HG03457 (cell line): ENCODE measurements at regions not wholly inside any gene's neighbourhood (a gene's known extent, or its start where the extent isn't known, plus 50 kb on each side); places are given as distances from the start of the nearest gene placed in this dataset.
"Not testable (repeated sequence)": the region's sequence is repeated elsewhere in the genome, so short reads cannot be mapped to it uniquely, and the experiment has no call there.

Experiments used
- ATAC-seq: cut with Tn5 transposase; IDR thresholded peaks from one replicate; pipeline ENCODE4 v1.9.1; 2021; ENCODE audit warnings: moderate number of reproducible peaks; ENCODE audit not compliant: unreplicated experiment

DNA sequence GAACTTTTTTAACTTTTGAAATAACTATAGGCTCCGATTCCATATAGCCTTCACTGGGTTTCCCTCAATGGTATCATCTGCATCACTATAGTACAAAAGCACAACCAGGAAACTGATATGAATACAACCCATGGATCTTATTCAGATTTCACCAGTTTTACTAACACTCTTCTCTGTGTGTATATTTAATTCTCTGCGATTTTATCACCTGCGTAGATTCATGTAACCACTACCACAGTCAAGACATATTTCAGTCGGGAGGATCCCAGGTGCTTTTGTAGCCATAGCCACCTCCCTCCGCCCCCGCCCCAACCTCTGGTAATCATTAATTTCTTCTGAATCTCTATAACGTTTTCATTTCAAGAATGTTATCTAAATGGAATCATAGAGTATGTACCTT is 82.8 kb upstream of the C7orf33 start:
- no peak for ATAC-seq

DNA sequence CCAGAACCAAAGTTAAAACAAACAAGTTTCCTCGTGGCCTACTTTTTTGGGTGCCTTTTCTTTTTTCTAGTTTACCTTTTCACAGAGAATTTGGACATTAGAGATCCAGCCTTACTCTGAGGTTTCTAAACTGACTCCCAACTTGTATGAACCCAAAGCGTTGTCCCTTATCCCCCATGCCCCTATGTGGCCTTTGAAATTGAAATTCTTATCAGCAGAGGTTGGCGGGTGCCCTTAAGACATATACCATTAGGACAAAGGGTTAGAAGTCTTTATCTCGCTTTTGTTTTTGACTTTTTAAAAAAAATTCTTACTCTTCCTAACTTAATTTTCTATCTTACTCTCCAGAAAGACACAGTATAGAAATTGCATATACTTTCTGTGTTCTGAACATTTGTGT is 76.3 kb upstream of the C7orf33 start:
- ATAC-seq = no peak

DNA sequence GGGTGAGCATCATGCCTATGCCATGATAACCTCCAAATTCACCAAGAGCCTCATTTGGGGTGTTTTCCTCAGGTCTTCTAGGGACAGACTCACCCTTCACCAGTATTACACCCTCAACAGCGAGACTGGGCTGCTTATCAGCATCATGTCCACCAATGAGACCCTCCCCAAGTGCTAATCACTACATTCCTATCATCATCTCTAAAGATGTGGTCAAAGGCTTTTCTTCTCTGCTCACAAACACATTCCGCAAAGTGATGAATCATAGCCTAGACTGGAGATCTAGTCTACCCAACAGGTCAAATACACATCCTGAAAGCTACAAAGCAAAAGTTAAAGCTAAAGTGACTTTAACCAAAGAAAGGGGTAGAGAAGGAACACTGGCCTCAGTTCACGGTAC is 75.3 kb upstream of the C7orf33 start:
- no peak for ATAC-seq

DNA sequence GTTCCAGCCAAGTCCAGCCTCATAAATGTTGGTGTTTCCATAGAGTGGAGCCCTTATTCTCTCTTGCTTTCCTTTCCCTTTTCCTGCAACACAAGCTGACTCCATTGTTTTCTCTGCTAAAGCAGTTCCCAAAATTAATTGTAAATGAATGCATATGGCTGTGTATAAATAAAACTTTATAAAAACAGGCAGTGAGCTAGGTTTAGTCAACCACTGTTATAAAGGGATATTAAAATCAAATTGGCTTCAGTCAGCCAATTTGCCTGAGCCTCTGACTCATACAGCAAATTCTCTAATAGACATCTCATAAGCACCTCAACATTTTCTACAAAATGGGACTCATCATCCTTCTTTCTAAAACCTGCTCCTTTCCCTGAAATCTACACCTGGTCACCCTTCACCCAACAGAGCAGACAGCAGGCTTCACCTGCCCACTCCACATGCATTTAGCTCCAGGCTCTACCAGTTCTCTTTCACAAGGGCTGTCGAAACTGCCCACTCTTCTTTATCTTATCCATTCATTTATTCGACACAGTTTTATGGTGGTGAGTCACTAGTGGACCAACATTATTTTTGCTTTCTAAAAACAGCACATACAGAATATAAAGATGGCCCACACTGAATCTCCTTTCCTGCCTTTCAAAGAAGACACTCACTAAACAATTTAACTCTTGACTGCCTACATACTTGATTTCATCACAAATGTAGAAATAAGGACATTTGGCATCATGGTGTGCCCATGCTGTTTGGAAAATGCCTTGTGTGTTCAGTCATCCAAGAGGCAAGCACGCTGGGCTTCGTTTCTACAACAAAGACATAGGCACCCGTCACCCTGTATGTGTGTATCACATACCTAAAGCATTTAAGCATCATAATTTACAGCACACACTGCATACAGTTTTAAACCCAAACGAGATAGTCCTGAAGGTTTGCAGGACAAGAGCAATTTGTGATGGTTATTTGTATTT is 74.6 kb upstream of the C7orf33 start:
- ATAC-seq = no peak

DNA sequence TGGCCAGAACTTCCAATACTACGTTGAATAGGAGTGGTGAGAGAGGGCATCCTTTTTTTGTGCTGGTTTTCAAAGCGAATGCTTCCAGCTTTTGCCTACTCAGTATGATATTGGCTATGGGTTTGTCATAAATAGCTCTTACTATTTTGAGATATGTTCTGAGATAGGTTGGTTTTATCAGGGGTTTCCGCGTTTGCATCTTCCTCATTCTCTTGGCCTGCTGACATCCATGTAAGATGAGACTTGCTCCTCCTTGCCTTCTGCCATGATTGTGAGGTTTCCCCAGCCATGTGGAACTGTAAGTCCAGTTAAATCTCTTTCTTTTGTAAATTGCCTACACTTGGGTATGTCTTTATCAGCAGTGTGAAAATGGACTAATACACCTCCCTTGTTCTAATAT is 71.2 kb upstream of the C7orf33 start:
- ATAC-seq = not testable (repeated sequence)

DNA sequence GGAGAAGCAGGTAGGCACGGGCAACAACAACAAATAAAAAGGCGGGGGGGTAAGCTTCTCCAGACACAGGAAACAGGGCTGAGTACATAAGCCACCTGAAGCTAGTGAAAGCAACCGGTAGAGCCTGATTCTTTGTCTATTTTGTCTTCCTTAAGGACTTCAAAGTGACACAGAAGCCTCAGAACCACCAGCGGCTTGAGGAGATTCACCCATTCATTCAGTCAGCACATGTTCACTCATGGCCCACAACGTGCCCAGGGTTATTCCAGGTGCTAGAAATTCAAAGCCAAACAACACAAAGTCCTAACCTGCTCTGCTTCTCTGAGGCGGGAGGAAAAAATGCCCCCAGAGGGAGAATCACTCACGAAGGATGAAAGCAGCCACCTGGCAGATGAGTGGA is 69.3 kb upstream of the C7orf33 start:
- no peak for ATAC-seq

DNA sequence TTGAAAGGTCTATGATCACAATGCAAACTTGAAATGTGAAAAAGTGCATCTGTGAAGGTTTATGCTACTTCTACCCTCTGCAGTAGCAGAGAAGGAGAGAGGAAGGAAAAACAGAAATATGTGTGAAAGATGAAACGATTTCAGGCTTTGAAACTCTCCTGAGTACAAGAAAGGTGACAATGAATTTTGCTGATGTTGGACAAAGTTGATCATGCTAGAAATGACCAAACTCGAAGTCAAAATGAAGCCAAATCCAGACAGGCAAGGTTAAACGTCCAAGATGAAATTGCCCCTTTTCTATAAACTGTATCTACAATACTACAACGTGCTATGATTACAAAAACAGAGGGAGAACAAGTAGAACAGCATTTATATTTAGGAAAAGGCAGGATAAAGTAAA is 67.0 kb upstream of the C7orf33 start:
- ATAC-seq = no peak

DNA sequence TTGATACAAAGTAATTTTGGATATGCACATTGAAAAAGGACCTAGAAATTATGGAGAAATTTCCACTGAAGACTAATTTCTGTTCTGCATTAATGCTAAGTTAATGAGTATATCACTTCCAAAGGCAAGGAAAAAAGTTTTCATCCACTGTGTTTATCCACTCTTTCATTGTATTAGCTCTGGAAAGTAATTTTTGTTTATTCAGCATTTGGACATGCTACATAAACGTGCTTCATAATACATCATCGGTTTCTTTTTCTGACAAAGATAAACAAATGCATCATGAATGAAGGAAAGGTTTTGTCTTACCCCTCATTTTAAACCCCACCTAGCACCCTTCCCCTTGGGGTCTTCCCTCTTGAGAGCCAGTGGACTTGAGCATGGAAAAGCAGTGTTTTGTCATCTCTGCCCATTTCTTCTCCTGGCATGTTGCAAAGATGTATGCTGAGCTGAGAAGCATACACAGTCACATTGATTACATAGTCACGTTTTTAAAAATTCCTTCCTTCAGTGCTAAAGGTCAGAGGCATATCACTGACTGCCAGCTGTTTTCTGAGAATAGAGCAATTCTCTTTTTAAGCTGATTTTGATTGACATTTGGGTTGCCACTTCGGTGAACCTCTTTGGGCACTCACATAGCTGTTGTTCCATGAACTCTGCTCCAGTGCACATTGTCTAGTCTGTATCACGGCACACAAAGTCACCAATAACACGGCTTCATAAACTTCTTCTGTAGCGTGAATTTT is 65.9 kb upstream of the C7orf33 start:
- no peak for ATAC-seq

DNA sequence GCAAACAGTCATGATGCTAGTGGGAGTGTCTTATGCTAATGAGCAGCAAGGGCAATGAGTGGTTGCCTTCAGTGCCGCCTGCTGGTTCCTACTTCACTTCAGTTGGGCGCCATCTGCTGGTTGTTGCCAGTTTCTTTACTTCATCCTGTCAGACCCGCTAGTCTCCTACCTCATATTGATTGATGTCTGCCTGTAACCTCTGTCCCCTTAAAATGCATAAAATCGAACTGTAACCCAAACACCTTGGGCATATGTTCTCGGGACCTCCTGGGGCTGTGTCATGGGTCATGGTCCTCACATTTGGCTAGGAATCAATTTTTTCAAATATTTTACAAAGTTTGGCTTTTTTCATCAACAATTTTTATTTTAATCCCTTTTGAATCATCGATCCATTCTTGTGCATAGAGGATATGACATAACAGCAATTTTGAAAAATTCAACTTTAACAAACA is 62.8 kb upstream of the C7orf33 start:
- peak; percentile 99 for ATAC-seq

DNA sequence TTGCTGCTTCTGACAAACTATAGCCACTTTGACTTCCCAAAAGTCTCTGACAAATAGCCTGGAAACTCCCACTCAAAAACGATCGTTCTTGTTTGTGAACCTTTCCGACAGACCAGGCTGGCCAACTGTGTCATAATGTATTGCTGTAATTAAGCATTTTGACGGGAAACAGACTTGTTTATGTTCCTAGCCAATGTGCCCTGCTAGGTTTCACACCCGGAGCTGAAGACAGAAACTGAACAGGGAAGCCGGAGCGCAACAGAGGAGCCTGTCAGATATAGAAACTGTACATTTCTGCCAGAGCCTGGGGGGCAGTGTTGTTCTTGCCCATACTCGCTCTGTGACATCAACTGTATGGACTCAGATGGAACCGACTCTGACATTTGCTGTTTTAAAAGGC is 55.3 kb upstream of the C7orf33 start:
- no peak for ATAC-seq

DNA sequence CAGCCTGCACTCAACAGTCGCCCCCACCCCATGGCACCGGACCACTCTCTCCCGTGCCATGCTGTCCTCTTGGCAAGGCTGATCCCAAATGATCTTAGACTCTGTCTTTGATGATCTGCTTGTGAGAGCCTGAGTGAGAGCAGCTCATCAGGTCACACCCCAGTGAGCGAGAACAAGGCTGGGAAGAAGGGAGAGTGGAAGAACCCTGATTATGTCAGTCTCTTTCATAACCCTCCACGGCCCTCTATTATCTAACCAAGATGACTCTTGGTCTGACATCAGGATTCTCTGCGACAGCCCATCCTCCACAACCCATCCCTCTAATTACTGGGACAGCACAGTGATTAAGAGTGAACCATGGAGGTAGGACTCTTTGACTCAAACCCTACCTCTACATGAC is 53.1 kb upstream of the C7orf33 start:
- no peak for ATAC-seq

DNA sequence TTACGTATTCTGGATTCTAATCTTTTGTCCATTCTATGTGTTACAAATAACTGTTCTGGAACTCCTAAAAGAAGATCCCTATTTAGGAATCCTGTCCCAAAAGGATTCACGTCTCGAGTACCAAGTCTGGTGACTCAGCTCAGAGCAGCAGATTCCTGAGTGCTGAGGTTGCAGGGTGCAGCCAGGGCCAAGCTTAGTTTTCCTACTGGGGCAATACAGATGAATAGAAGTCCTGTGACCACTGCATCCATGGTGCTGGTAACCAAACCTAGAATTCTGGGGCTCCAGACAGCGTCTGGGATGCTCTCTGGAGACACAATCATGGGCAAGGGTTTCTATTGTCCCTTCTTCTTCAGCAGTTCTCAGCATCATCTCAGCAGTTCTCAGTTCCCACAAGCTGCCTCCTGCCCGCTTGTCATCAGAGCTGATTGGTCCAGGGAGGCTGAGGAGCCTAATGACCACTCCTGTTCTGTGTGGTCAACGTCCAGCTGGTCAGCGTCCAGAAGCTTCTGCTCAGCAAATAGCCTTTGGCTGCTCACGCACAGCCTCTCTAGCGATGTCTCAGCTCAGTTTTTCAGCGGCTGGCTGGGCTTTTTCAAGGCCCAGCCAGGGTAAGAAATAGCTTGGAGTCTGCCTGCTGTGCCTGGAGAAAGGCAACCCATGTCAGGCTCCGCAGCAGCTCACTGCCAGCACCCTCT is 50.4 kb upstream of the C7orf33 start:
- no peak for ATAC-seq
